ENCODE measurements at regions not wholly inside any gene's neighbourhood (a gene's known extent, or its start where the extent isn't known, plus 50 kb on each side); places are given as distances from the start of the nearest gene placed in this dataset.

DNA sequence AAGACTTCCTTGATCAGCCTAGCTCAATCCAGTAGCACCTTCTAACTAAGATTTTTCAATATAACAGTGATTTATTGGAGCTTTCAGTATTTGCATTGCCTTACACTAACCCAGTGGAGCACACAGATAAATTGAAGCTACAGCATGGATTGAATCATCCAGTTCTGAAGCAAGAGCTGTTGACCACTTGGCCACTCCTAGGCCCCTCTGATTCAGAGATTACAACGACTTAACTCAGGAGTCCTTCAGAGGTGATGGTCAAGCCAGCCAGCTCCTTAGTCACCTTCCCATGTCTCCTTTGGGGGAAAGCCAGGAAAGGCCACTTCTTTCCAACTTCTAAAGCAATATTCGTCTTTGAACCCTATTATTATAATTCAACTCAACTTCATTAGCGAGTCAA is 151.8 kb downstream of the TENT5C start (continued):
- TF ChIP-seq, protein P1, sequence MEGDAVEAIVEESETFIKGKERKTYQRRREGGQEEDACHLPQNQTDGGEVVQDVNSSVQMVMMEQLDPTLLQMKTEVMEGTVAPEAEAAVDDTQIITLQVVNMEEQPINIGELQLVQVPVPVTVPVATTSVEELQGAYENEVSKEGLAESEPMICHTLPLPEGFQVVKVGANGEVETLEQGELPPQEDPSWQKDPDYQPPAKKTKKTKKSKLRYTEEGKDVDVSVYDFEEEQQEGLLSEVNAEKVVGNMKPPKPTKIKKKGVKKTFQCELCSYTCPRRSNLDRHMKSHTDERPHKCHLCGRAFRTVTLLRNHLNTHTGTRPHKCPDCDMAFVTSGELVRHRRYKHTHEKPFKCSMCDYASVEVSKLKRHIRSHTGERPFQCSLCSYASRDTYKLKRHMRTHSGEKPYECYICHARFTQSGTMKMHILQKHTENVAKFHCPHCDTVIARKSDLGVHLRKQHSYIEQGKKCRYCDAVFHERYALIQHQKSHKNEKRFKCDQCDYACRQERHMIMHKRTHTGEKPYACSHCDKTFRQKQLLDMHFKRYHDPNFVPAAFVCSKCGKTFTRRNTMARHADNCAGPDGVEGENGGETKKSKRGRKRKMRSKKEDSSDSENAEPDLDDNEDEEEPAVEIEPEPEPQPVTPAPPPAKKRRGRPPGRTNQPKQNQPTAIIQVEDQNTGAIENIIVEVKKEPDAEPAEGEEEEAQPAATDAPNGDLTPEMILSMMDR (IDR thresholded peaks at IDR 0.05 in 2 of 3, conservative IDR thresholded peaks at IDR 0.05 in 1 of 3; ENCODE audit: borderline replicate concordance in 1 of 3, insufficient read depth in 1 of 3, low read depth in 2 of 3, low read length in 2 of 3), result no peak
- no peak for TF ChIP-seq EGR1 (IDR thresholded peaks at IDR 0.05; ENCODE audit: low read depth)
- no peak for TF ChIP-seq POLR2AphosphoS5 (IDR thresholded peaks at IDR 0.05; ENCODE audit: low read depth, low read length)
- TF ChIP-seq, protein P2, sequence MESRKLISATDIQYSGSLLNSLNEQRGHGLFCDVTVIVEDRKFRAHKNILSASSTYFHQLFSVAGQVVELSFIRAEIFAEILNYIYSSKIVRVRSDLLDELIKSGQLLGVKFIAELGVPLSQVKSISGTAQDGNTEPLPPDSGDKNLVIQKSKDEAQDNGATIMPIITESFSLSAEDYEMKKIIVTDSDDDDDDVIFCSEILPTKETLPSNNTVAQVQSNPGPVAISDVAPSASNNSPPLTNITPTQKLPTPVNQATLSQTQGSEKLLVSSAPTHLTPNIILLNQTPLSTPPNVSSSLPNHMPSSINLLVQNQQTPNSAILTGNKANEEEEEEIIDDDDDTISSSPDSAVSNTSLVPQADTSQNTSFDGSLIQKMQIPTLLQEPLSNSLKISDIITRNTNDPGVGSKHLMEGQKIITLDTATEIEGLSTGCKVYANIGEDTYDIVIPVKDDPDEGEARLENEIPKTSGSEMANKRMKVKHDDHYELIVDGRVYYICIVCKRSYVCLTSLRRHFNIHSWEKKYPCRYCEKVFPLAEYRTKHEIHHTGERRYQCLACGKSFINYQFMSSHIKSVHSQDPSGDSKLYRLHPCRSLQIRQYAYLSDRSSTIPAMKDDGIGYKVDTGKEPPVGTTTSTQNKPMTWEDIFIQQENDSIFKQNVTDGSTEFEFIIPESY (IDR thresholded peaks at IDR 0.05; ENCODE audit: extremely low read depth, insufficient replicate concordance, low read length), result no peak
- TF ChIP-seq, protein P3, sequence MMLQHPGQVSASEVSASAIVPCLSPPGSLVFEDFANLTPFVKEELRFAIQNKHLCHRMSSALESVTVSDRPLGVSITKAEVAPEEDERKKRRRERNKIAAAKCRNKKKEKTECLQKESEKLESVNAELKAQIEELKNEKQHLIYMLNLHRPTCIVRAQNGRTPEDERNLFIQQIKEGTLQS (IDR thresholded peaks at IDR 0.05), result no peak
- no peak for TF ChIP-seq POLR2A (IDR thresholded peaks at IDR 0.05; ENCODE audit: borderline replicate concordance, extremely low read depth, insufficient read depth, insufficient read length)
- TF ChIP-seq CEBPB (IDR thresholded peaks at IDR 0.05; ENCODE audit: low read depth), result no peak
- TF ChIP-seq RAD21 (IDR thresholded peaks at IDR 0.05; ENCODE audit: low read depth), result no peak
- TF ChIP-seq CBX3 (IDR thresholded peaks at IDR 0.05; ENCODE audit: low read depth), result no peak
